Activated CD8-positive, alpha-beta T cell treated with anti-CD3 and anti-CD28 coated beads for 36 hours (primary cell): ENCODE measurements at regions not wholly inside any gene's neighbourhood (a gene's known extent, or its start where the extent isn't known, plus 50 kb on each side); places are given as distances from the start of the nearest gene placed in this dataset.

Experiments
- ATAC-seq: fragments of 200-7000 bp; cut with Tn5 transposase; one replicate; pipeline ENCODE4 v1.10.0; 2021; ENCODE audit warnings: mild to moderate bottlenecking, moderate library complexity
- CTCF ChIA-PET: fragments of 350-600 bp; sonication (Branson Sonifier 250); formaldehyde crosslinking; loops from one replicate; lab custom pipeline; 2021; ENCODE audit warnings: antibody characterized with exemption; lab: Charles Lee
- POLR2A ChIA-PET: fragments of 350-600 bp; sonication (Branson Sonifier 250); formaldehyde crosslinking; loops from one replicate; lab custom pipeline; 2021; ENCODE audit warnings: antibody characterized with exemption; lab: Charles Lee
- DNase-seq: peaks from one replicate; pipeline ENCODE4 v3.0.0-alpha.2; 2020
- H3K27ac Mint-ChIP-seq: one replicate; pipeline ENCODE4 v1.8.0; 2021; ENCODE audit warnings: mild to moderate bottlenecking, mixed read lengths
- H3K27me3 Mint-ChIP-seq: one replicate; pipeline ENCODE4 v1.8.0; 2021; ENCODE audit warnings: mixed read lengths
- H3K36me3 Mint-ChIP-seq: one replicate; pipeline ENCODE4 v1.8.0; 2021; ENCODE audit warnings: low read depth, mixed read lengths
- H3K4me1 Mint-ChIP-seq: one replicate; pipeline ENCODE4 v1.8.0; 2021; ENCODE audit warnings: low read depth, mixed read lengths
- H3K4me3 Mint-ChIP-seq: one replicate; pipeline ENCODE4 v1.8.0; 2021; ENCODE audit warnings: mild to moderate bottlenecking, moderate library complexity, mixed read lengths
- H3K9me3 Mint-ChIP-seq: one replicate; pipeline ENCODE4 v1.8.0; 2021; ENCODE audit warnings: mixed read lengths
- intact Hi-C: fragments of 100-400 bp; cut with micrococcal nuclease; formaldehyde crosslinking; loops from one replicate; pipeline ENCODE4 v1.10.0; 2022
- TF ChIP-seq, protein P1 (sequence below): fragments of 200-600 bp; IDR thresholded peaks from one replicate; pipeline ENCODE4 v1.8.0; 2022; ENCODE audit warnings: antibody characterized with exemption, mild to moderate bottlenecking

DNA sequence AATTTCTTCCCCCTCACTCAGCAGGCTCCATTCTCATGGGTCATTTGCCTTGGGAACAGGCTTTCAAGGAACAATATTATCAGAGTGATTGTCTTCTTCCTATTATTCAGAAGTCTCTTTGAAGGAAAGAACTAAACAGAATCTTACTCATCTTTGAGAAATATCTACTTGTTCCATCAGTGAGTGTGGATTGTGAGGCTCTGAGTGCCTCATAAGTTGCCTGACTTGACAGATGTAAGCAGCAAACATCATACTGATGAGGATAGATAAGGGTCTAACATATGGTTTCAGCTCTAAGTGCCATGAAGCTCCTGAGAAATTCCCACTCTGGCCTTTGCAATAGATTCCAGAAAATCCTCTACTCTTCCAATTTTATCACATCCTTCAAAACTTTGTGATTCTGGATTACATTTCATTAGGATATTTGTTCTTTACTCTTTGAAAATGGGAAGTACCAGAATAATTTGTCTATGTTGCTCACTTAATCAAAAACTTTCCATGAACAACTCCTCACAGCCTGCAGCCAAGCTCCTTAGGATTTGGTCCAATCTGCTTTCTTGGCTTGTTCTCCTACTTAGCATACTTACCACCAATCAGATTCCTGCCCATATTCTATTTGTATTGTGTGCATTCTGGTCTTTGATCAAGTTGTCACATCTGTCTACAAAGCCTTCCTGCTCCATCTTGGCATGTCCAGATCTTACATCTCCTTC, 120.1 kb downstream of the RPL22L1 start:
- no peaks in the 10 kb centered on the region for H3K36me3 Mint-ChIP-seq
- ChIA-PET CTCF (no interaction called here), POLR2A (no interaction called here)
- peaks cover 42% of the 10 kb centered on the region for H3K27me3 Mint-ChIP-seq
- TF ChIP-seq, protein P1, sequence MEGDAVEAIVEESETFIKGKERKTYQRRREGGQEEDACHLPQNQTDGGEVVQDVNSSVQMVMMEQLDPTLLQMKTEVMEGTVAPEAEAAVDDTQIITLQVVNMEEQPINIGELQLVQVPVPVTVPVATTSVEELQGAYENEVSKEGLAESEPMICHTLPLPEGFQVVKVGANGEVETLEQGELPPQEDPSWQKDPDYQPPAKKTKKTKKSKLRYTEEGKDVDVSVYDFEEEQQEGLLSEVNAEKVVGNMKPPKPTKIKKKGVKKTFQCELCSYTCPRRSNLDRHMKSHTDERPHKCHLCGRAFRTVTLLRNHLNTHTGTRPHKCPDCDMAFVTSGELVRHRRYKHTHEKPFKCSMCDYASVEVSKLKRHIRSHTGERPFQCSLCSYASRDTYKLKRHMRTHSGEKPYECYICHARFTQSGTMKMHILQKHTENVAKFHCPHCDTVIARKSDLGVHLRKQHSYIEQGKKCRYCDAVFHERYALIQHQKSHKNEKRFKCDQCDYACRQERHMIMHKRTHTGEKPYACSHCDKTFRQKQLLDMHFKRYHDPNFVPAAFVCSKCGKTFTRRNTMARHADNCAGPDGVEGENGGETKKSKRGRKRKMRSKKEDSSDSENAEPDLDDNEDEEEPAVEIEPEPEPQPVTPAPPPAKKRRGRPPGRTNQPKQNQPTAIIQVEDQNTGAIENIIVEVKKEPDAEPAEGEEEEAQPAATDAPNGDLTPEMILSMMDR = no peak
- no peak overlapping the region for H3K4me3 Mint-ChIP-seq
- no peaks in the 10 kb centered on the region for H3K4me1 Mint-ChIP-seq
- DNase-seq (no peak), ATAC-seq (no peak)
- intact Hi-C loops = no loop called here
- no peak overlapping the region for H3K27ac Mint-ChIP-seq
- H3K9me3 Mint-ChIP-seq = no peaks in the 10 kb centered on the region

DNA sequence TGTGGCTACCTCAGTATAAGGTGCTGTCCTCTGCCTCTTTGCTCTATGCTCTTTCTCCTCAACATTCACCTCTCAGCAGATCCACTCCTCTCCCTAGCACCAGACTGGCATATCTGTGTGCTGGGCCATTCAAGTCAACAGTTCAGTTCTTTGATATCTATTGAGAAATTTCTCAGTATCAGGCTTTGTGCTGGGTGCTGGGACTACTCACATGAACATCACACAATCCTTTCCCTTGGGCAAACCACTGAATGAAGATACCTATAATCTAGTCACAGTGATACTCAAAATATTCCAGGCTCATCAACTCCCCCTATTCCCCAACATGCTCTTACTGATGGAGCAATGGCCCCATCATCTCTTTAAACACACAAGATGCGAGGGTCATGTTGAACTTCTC, 120.8 kb downstream of the RPL22L1 start:
- Mint-ChIP-seq H3K4me1 (no peaks in the 10 kb centered on the region), H3K9me3 (no peaks in the 10 kb centered on the region), H3K27me3 (peaks cover 42% of the 10 kb centered on the region), H3K36me3 (no peaks in the 10 kb centered on the region), H3K27ac (no peak overlapping the region), H3K4me3 (no peak overlapping the region)
- no peak for ATAC-seq
- TF ChIP-seq, protein P1 = no peak
- ChIA-PET POLR2A (no interaction called here), CTCF (no interaction called here)
- no peak for DNase-seq
- intact Hi-C loops = no loop called here

DNA sequence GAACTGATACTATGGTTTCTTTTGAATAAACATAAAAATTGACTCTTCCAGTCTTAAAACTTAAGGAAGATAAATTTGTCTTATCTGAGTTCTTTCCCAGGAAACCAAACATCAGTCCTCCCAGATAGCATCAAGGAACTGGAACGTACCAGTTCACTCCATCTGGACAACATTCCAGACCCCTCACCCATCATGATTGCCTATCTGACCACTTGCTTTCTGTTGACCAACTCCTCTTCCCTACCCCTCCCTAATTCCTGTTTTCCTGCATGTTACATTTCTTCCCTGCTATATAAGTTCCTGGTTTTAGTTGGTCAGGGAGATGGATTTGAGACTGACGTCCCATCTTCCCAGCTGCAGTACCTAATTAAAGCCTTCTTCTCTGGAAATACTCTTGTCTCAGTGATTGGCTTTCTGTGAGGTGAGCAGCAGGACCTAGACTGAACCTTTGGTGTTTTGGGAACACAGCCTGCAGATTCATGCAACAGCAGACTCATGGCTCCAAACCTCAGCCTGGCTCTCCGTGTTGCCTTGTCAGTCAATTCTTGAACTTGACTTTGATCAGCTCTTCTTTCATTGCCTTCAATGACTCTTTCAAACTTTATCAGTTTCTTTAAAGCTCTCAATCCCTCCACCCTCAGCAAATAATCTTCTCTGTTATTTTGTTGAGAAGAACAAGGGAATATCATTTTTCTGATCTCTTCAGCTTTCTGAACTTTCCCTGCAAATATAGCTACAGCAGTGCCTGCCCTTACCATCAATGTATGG, 123.6 kb downstream of the RPL22L1 start:
- intact Hi-C loops = no loop called here
- Mint-ChIP-seq H3K36me3 (no peaks in the 10 kb centered on the region), H3K9me3 (no peaks in the 10 kb centered on the region), H3K27me3 (peaks cover 36% of the 10 kb centered on the region), H3K4me1 (no peaks in the 10 kb centered on the region), H3K4me3 (no peak overlapping the region), H3K27ac (no peak overlapping the region)
- ATAC-seq (no peak), DNase-seq (no peak)
- ChIA-PET CTCF (no interaction called here), POLR2A (no interaction called here)
- TF ChIP-seq, protein P1 = no peak

DNA sequence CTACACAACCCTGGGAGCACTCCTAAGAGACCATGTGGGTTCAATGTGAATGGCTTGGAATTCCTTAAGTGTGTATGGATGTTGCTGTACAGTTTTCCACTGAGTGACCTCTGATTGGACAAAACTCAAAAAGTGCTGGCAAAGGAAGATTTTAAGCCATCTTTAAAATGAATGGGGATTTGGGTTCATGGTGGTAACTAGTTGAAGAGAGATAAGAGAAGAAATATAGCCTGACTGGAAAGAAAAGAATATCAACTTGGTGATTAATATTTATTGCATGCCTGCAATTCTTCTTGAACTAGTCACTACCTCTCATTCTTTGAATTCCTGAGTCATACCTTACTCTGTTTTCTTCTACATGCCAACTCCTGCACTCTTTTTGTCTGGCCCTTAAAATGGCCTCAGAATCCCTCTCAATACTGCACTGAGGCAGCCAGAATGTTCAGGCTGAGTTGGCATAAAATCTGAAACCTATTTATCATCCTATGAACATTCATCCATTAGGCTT, 124.7 kb downstream of the RPL22L1 start:
- no peaks in the 10 kb centered on the region for H3K4me1 Mint-ChIP-seq
- DNase-seq (no peak), ATAC-seq (no peak)
- H3K9me3 Mint-ChIP-seq = no peaks in the 10 kb centered on the region
- ChIA-PET POLR2A (no interaction called here), CTCF (no interaction called here)
- no peak overlapping the region for H3K27ac Mint-ChIP-seq
- intact Hi-C loops = no loop called here
- TF ChIP-seq, protein P1 = no peak
- H3K27me3 Mint-ChIP-seq = peaks cover 28% of the 10 kb centered on the region
- no peaks in the 10 kb centered on the region for H3K36me3 Mint-ChIP-seq
- no peak overlapping the region for H3K4me3 Mint-ChIP-seq
